GM12864 (cell line): ENCODE measurements at regions not wholly inside any gene's neighbourhood (a gene's known extent, or its start where the extent isn't known, plus 50 kb on each side); places are given as distances from the start of the nearest gene placed in this dataset.

Experiments
- DNase-seq: peaks from one replicate; pipeline ENCODE4 v3.0.0-alpha.2; 2011; ENCODE audit warnings: low read depth
- H3K4me3 ChIP-seq: 2 replicates; pipeline ENCODE4 v1.5.1; 2011; ENCODE audit warnings: mild to moderate bottlenecking, low read depth, low read length, control low read depth
- CTCF ChIP-seq: IDR thresholded peaks from 2 replicates; pipeline ENCODE4 v1.5.1; 2011; ENCODE audit warnings: low read depth, mild to moderate bottlenecking, moderate library complexity, low read length, control low read depth, inconsistent platforms; ENCODE audit errors: missing control alignments

- TF ChIP-seq CTCF, result no peak
- no peak for DNase-seq
- no peak overlapping the region for H3K4me3 ChIP-seq
Measured at GRCh38 chr2:4140281-4140970, 437.1 kb downstream of the DCDC2C start.

GRCh38 chr2:4144731-4145130, 441.4 kb downstream of the DCDC2C start:
- no peak for TF ChIP-seq CTCF
- DNase-seq, result no peak
- no peak overlapping the region for H3K4me3 ChIP-seq

- no peak for DNase-seq
- no peak overlapping the region for H3K4me3 ChIP-seq
- TF ChIP-seq CTCF, result no peak
Measured at GRCh38 chr2:4151521-4151920, 448.1 kb downstream of the DCDC2C start.

- TF ChIP-seq CTCF, result no peak
- no peak overlapping the region for H3K4me3 ChIP-seq
- no peak for DNase-seq
Measured at GRCh38 chr2:4152051-4152450, 448.7 kb downstream of the DCDC2C start.

- no peak for DNase-seq
- H3K4me3 ChIP-seq, result no peak overlapping the region
- TF ChIP-seq CTCF, result no peak
Measured at GRCh38 chr2:4168834-4169233, 465.5 kb downstream of the DCDC2C start.

- no peak overlapping the region for H3K4me3 ChIP-seq
- TF ChIP-seq CTCF, result no peak
- no peak for DNase-seq
Measured at GRCh38 chr2:4174796-4175195, 471.4 kb downstream of the DCDC2C start.

- DNase-seq, result no peak
- no peak overlapping the region for H3K4me3 ChIP-seq
- TF ChIP-seq CTCF, result no peak
Measured at GRCh38 chr2:4175343-4175742, 472.0 kb downstream of the DCDC2C start.
